Fibroblast of lung (primary cell): ENCODE measurements at regions not wholly inside any gene's neighbourhood (a gene's known extent, or its start where the extent isn't known, plus 50 kb on each side); places are given as distances from the start of the nearest gene placed in this dataset.
A peak's percentile ranks its signal among the peaks of the same experiment; 100 is the strongest.

ENCODE experiments used
- DNase-seq, 2 donors: peaks; one replicate each; pipeline versions ENCODE4 v3.0.0 to v3.0.0-alpha.2; 2010; ENCODE audit warnings: low read depth in 2 of 2
- H2AFZ ChIP-seq: 2 replicates; pipeline ENCODE4 v1.5.1; 2012; ENCODE audit warnings: low read length, control low read depth, inconsistent platforms
- H3K27ac ChIP-seq: 2 replicates; pipeline ENCODE4 v1.5.1; 2011; ENCODE audit warnings: low read length, control low read depth; ENCODE audit not compliant: insufficient read depth
- H3K27me3 ChIP-seq: 2 replicates; pipeline ENCODE4 v1.5.1; 2011; ENCODE audit warnings: mild to moderate bottlenecking, low read length; ENCODE audit not compliant: control insufficient read depth, insufficient read depth
- H3K36me3 ChIP-seq: 2 replicates; pipeline ENCODE4 v1.5.1; 2011; ENCODE audit warnings: low read length; ENCODE audit not compliant: control insufficient read depth, insufficient read depth
- H3K4me1 ChIP-seq: 2 replicates; pipeline ENCODE4 v1.5.1; 2011; ENCODE audit warnings: low read length; ENCODE audit not compliant: control insufficient read depth, insufficient read depth; ENCODE audit errors: extremely low read depth
- H3K4me2 ChIP-seq: 2 replicates; pipeline ENCODE4 v1.5.1; 2011; ENCODE audit warnings: low read length, control low read depth; ENCODE audit not compliant: insufficient read depth; ENCODE audit errors: extremely low read depth
- H3K4me3 ChIP-seq, 4 experiments: fragments of 200-600 bp in 1 of 4; sonication (generic) in 1 of 4; replicated peaks in 1 of 4; 2 replicates each; pipeline ENCODE4 v1.5.1; 2011 to 2016; ENCODE audit warnings: low read length in 4 of 4, low read depth in 3 of 4, mild to moderate bottlenecking in 3 of 4, control low read depth in 2 of 4, inconsistent platforms in 1 of 4, mixed read lengths in 1 of 4; ENCODE audit not compliant: insufficient read depth in 1 of 4; ENCODE audit errors: control extremely low read depth in 1 of 4
- H3K79me2 ChIP-seq: 2 replicates; pipeline ENCODE4 v1.5.1; 2012; ENCODE audit warnings: mild to moderate bottlenecking, low read length, inconsistent platforms; ENCODE audit not compliant: control insufficient read depth, insufficient read depth
- H3K9ac ChIP-seq: 2 replicates; pipeline ENCODE4 v1.5.1; 2011; ENCODE audit warnings: mild to moderate bottlenecking, low read length, control low read depth; ENCODE audit not compliant: insufficient read depth
- H3K9me3 ChIP-seq: 2 replicates; pipeline ENCODE4 v1.5.1; 2012; ENCODE audit warnings: low read depth, low read length; ENCODE audit not compliant: control insufficient read depth, insufficient read depth
- H4K20me1 ChIP-seq: 2 replicates; pipeline ENCODE4 v1.5.1; 2011; ENCODE audit warnings: low read length; ENCODE audit not compliant: control insufficient read depth, insufficient read depth; ENCODE audit errors: extremely low read depth
- EZH2 ChIP-seq: IDR thresholded peaks from 2 replicates; pipeline ENCODE4 v1.5.1; 2012; ENCODE audit warnings: low read length, control low read depth, mild to moderate bottlenecking; ENCODE audit errors: missing control alignments
- TF ChIP-seq, protein P1 (sequence below), 2 donors: IDR thresholded peaks in 1 of 2; conservative IDR thresholded peaks in 1 of 2; 1 replicate in 1 of 2; 2 replicates in 1 of 2; pipeline ENCODE4 v1.5.1; 2011 to 2012; ENCODE audit warnings: low read length in 2 of 2, control low read depth in 1 of 2, inconsistent platforms in 1 of 2, low read depth in 1 of 2, mild to moderate bottlenecking in 1 of 2

DNA sequence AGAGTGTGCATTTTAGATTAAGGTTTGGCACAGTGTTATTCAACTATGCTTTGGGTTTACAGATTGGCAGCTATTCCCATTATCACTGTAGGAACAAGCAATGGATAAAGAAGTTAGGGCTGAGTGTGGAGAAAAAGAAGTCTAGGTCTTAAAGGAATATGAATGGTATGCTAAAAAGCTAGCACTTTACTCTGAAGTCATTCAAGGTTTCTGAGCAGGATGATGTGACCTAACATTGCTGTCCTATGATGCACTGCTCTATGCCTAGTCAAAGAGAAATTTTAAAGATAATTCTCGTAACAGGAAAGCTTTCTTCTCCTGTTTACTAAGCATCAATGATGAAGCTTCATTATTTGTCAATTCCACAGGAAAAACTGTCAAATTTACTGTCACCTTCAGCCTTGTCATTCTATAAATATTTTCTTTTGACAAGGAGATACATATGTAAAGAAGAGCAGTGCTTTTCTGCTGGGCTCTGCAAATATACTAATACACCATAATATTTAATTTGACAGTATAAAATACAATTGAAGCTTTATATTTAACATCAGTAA lies 476.1 kb upstream of the PTPRD start:
- Histone ChIP-seq H2AFZ (no peak overlapping the region), H4K20me1 (no peaks in the 10 kb centered on the region), H3K27ac (no peak overlapping the region), H3K9me3 (no peaks in the 10 kb centered on the region), H3K36me3 (no peaks in the 10 kb centered on the region), H3K4me3 (no peak overlapping the region), H3K4me2 (no peak overlapping the region), H3K27me3 (no peaks in the 10 kb centered on the region), H3K9ac (no peak overlapping the region), H3K79me2 (no peaks in the 10 kb centered on the region), H3K4me1 (no peaks in the 10 kb centered on the region)
- TF ChIP-seq, protein P1, sequence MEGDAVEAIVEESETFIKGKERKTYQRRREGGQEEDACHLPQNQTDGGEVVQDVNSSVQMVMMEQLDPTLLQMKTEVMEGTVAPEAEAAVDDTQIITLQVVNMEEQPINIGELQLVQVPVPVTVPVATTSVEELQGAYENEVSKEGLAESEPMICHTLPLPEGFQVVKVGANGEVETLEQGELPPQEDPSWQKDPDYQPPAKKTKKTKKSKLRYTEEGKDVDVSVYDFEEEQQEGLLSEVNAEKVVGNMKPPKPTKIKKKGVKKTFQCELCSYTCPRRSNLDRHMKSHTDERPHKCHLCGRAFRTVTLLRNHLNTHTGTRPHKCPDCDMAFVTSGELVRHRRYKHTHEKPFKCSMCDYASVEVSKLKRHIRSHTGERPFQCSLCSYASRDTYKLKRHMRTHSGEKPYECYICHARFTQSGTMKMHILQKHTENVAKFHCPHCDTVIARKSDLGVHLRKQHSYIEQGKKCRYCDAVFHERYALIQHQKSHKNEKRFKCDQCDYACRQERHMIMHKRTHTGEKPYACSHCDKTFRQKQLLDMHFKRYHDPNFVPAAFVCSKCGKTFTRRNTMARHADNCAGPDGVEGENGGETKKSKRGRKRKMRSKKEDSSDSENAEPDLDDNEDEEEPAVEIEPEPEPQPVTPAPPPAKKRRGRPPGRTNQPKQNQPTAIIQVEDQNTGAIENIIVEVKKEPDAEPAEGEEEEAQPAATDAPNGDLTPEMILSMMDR (conservative IDR thresholded peaks at IDR 0.05 in 1 of 2, IDR thresholded peaks at IDR 0.05 in 1 of 2; ENCODE audit: low read depth in 1 of 2, low read length in 2 of 2) = no peak
- no peak for TF ChIP-seq EZH2
- DNase-seq = peak in 1 of 2 donors; percentile 23

DNA sequence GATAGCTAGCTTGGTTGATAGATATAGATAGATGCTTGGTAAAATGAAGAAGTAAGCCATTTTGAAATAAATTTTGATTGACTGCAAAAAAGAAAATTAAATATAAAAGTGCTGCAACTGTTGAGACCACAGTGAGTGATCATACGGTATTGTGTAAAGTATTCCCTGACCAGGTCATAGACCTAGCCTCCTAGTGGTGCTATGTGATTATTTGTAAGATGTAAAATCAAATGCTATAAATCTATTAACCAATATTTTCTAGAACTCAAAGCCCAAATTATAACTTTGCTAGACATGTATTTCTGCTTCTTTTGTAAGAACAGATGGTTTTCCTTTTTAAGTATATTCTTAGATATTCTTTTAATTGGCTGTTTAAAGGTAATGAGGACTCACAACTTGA lies 480.2 kb upstream of the PTPRD start:
- Histone ChIP-seq H3K9ac (no peak overlapping the region), H2AFZ (no peak overlapping the region), H3K4me1 (no peaks in the 10 kb centered on the region), H3K27ac (no peak overlapping the region), H4K20me1 (no peaks in the 10 kb centered on the region), H3K4me3 (no peak overlapping the region), H3K4me2 (no peak overlapping the region), H3K36me3 (no peaks in the 10 kb centered on the region), H3K9me3 (no peaks in the 10 kb centered on the region), H3K27me3 (no peaks in the 10 kb centered on the region), H3K79me2 (no peaks in the 10 kb centered on the region)
- no peak for DNase-seq
- TF ChIP-seq EZH2 = no peak
- TF ChIP-seq, protein P1 (conservative IDR thresholded peaks at IDR 0.05 in 1 of 2, IDR thresholded peaks at IDR 0.05 in 1 of 2; ENCODE audit: low read depth in 1 of 2, low read length in 2 of 2) = no peak

DNA sequence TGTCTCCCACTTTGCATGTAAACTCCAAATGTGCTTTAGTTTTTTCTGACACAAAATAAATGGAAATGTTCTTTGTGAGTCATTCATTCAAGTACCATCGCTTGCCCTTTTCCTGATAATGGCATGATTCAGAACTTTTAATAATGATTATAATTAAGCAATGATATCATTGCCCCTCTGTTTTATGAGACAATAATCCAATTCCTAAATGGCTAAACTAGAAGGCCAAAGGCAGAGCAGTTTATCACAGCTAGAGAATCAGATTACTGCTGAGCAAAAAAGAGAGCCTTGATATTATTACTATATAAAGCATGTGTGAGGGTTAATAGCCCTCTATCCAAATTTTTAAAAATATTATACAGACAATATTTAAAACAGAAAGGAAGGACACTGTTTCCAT lies 484.2 kb upstream of the PTPRD start:
- Histone ChIP-seq H2AFZ (no peak overlapping the region), H3K9me3 (no peaks in the 10 kb centered on the region), H3K4me2 (no peak overlapping the region), H3K79me2 (no peaks in the 10 kb centered on the region), H3K4me1 (no peaks in the 10 kb centered on the region), H3K27ac (no peak overlapping the region), H4K20me1 (no peaks in the 10 kb centered on the region), H3K9ac (no peak overlapping the region), H3K4me3 (no peak overlapping the region), H3K36me3 (no peaks in the 10 kb centered on the region), H3K27me3 (no peaks in the 10 kb centered on the region)
- TF ChIP-seq EZH2 = no peak
- TF ChIP-seq, protein P1 (conservative IDR thresholded peaks at IDR 0.05 in 1 of 2, IDR thresholded peaks at IDR 0.05 in 1 of 2; ENCODE audit: low read depth in 1 of 2, low read length in 2 of 2) = no peak
- no peak for DNase-seq
